ENCODE measurements at regions not wholly inside any gene's neighbourhood (a gene's known extent, or its start where the extent isn't known, plus 50 kb on each side); places are given as distances from the start of the nearest gene placed in this dataset.

DNA sequence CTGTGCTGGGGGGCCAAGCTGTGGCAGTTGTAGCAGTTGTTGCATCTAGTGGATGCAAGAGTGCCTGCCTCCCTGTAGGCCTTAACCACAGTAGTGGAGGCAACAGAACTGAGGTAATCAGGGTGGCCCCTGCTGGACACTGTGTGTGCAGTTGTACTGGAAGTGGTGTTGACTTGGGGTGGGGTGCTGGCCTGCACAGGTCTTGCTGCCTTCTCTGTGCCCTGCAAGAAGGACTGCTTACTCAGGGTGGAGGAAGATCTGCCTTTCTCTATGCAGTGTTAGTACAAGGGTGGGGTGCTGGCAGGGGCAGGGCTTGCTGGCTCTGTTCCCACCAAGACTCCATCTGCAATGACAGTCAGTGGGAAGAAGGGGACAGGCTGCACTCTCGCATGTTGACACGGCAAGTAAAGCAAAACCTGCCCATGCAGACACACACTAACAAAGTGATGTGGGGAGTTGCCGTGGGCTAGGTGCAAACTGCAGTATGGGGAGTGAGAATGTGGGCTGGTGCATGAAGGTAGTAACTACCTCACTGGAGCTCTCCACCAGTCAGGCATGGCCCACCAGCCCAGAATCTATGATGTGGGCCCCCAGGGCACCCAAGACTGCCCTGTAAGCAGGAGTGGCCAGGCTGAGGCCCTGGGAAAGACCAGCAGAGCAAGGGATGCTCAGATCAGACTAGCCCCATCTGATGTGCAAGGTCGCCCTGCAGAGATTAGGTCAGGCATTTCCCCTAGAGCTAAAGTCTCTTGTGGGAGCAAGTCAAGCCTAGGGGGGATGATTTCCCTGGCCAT is 594.9 kb downstream of the TECRL start:
- no peak for DNase-seq (ENCODE audit: low read depth)

DNA sequence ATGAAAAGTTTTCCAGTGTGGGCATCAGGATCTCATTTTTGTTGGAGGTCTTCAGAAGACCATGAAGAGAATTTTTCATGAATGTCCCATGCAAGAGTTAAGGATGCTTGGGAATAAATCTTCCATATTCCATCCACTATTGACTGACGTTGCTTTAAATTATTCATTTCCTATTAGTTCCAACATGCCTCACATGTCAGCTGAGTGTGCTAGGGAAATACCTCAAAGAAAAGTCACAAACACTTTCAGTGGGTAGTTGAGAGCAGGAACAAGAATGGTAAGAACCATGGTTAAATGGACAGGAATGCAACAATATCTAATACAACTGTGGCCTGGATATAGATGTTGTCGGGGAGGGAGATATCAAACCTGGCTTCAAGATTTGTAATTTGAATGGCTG is 610.1 kb downstream of the TECRL start:
- DNase-seq (ENCODE audit: low read depth) = no peak

DNA sequence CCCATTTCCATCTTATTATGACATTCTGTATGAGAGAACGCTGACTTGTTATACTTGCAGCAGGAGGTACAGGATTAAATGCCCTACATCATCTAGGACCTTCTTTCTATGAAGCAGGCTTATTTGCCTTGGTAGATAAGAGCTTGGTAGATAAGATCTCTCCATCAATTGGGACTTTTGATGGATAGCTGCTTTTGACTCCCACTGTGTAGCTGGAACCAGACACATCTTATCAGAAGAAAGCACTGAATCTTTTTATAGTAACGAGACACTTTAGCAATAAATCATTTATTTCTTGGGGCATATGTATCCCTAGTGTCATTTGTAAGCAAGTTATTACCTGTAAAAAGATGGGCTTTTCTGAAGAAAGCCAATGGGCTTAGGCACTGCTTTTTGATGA is 613.9 kb downstream of the TECRL start:
- no peak for DNase-seq (ENCODE audit: low read depth)

DNA sequence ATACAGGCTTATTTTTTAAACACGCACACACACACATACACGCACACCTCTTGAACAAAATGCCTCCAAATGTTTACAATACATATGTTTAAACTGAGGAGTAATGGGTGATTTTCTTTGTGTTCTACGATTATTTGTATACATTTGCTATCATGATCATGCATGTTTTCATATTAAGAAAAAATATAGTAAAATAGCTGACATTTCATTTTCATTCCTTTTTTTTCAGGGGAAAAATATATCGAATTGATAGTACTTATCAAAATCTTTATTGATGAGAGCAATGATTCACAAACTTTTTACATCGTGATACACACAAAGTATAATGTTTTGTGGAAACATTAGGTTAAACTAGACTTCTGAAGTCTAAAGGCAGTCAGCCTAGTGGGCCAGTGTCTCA is 618.9 kb downstream of the TECRL start:
- no peak for DNase-seq (ENCODE audit: low read depth)

DNA sequence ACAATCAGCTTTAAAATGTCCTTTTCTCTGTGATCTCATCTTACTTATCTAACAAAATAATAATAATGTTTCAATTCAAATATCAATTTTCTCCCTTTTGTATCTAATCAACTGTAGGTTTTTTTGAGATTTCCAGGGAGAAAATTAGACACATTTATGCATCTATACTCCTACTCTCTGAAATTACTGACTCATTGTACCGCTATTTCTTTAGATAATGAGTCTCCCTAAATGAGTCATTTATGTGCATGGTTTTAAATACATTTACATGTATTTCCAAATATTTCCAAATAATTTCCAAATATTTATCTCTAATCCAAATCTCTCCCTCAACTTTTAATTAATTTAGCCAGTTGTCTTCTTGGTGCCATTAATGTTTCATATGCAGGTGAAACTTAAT is 621.0 kb downstream of the TECRL start:
- DNase-seq (ENCODE audit: low read depth) = no peak

DNA sequence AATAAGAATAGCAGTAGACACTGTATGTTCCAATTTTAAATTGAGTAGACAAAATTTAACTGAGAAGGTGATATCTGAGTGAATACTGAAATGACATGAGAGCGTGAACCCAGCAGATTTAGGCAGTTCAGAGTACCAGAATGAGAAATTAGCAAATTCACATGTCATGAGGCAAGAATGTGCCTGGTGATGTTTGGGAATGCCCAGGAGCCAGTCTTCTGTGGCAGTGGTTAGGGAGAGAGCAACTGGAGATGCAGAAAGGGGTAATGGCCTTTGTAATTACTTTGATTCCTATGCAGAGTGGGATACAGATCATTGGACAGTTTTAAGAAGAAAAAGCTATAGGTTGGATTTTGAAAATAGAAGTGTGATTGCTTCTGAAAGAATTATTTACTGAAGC is 621.9 kb downstream of the TECRL start:
- no peak for DNase-seq (ENCODE audit: low read depth)

DNA sequence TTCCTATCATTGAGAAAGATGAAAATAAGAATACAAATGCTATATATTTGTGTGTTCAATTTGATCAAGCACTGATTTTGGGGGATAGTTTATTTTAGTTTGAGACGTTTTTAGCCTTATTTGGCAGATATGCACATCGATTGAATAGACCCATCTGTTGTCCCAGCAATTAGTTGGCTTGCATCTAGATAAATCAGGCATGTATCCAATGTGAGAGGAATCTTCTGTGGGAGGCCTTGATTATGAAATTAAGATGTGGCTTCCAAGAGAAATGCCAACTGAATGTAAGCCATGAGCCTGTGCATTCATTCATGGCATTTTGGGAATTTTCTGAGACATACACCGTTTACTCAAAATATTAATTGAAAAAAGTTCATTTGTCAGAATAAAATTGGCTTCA is 623.1 kb downstream of the TECRL start:
- DNase-seq (ENCODE audit: low read depth) = no peak

DNA sequence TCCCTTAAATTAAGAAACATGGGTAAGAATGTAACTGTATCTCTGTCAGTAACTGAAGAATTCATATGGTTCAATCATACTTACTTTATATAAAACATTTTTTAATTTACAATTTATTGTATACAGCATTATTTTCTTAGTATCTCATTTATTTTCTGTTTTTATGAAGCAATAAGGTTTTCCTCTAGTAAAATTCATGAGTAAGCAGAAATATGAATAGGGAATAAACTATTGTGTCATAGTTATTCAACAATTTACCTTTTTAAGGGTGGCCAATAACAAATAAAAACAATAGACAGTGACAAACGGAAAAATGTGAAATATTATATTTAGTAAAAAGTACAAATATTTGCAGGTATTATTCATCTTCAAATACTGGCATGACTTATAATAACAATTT is 624.4 kb downstream of the TECRL start:
- DNase-seq (ENCODE audit: low read depth) = no peak

DNA sequence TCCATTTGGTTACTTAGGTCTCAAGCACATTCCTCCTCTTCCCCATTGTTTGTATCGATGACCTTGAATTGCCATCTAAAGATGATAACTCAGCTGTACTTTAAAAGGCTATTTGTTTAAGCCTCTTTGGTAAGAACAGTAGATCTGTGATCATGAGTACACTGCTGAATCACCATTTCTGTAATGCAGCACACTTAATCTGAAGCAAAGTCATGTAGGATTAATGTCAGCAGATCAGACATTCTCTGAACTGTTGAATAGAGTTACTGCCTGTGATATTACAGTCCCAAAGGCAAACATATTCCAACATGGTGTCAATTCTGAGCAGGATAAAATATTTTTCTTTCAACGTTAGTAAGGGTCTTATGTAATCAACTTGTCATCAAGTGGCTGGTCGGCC is 631.6 kb downstream of the TECRL start:
- no peak for DNase-seq (ENCODE audit: low read depth)

DNA sequence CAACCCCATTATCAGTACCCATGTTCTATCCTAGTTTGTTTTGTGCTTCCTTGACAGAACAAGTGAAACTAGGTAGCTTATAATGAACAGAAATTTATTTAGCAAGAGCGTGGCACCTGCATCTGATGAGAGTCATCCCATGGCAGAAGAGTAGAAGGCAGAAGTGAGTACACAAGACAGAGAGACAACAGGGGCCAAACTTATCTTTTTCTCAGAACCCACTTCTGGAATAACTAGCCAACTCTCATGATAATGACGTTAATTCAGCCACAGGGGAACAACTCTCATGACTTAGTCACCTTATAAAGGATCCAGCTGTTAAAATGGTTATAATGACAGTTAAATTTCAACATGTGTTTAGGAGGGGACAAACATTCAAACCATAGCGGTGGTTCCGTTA is 644.9 kb downstream of the TECRL start:
- no peak for DNase-seq (ENCODE audit: low read depth)

DNA sequence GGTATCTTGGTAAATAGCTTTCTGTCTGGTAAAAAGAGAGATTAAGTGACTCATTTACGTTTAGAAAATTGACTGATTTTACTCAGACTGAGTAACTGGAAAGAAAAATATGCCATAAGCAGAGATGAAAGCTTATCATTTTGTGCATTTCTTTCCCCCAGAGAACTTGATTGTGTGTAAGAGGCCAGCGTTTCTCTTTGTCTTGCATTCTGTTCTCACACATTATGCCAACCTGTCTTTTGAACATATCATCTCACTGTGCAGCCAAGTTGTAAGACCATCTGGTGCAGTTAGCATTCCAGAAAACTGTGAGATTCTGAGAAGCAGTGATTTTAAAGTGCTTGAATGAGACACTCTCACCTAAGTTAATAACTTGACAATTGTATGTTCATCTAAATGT is 651.3 kb downstream of the TECRL start:
- no peak for DNase-seq (ENCODE audit: low read depth)

DNA sequence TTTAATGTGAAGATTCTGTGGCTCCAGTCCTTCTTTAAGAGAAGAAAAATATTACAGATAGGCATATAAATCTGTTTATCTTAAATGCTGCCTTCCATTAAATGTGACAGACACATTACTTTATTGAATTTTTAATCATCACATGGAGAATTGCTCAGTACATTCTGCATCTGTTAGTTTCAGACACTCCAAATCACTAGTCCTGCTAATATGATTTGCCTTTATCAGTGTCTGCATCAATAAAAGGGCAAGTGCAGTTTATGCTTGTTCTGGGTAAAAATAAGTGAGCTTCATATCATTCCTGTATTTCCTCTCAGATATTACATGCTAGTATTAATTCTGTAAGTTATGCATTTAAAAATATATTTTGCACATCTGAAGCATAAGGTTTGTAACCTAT is 666.4 kb downstream of the TECRL start:
- DNase-seq (ENCODE audit: low read depth) = no peak

DNA sequence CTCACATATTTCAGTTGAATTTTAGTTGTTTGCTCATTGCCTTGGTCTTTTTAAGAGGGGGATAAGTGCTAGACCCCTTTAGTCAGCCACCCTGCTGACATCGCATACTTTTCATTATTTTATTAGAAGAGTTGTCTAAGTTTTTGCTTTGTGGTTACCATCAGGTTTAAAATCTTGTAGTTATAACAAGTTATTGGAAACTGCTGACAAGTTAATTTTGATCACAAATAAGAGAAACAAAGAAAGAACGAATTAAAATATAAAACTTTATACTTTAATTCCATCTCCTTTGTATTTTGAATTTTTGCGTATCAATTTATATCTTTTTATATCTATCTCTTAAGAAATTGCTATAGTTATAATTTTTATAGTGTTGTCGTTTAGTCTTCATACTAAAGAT is 679.7 kb downstream of the TECRL start:
- no peak for DNase-seq (ENCODE audit: low read depth)

DNA sequence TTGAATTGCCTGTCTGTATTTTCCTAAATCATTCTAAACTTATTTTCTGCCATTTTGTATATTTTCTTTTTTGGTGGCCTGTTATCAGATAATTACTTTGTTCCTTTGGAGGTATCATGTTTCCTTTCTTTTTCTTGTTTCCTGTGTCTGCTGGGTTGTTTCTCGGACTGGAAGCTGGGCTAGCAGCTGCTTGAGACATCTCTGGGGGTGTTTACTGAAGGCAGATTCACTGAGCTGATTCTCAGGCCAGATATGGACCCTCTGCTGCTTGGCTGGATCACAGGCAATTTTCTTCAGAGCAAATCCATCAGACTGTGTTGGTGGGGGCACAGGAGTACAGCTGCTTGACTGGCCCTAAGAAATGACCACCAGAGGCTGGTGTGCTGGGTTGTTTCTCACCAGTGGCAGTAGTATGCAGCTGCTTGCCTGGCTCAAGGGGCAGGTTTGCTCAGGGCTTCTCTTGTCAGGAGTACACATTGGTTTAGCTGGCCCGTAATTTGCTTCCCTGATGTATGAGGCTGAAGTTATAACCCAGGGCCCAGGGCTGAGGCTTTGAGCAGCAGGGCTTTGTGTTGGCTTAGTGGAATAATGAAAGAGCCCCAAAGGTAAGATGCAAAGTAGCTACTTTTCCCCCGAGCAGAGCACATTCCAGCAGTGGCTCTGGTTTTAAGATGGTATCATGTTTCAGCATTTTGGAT is 680.6 kb downstream of the TECRL start:
- DNase-seq (ENCODE audit: low read depth) = no peak

DNA sequence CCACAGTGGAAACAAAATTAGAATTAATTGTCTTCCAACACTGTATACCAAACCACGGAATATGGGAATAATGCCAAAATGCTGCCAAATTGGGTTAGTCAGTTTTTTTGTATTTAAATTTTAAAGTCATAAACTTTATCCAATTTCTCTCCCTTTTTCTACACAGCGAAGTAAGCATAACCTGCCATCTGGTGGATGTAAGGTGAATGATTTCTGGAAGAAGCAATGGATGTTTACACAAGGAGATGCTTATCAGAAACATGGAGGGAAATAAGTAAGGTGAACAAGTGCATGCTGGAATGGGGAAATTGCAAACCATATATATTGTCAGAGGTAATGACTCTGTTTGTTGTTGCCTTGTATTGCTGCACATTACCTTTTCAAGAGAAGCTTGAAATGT is 691.9 kb downstream of the TECRL start:
- no peak for DNase-seq (ENCODE audit: low read depth)

DNA sequence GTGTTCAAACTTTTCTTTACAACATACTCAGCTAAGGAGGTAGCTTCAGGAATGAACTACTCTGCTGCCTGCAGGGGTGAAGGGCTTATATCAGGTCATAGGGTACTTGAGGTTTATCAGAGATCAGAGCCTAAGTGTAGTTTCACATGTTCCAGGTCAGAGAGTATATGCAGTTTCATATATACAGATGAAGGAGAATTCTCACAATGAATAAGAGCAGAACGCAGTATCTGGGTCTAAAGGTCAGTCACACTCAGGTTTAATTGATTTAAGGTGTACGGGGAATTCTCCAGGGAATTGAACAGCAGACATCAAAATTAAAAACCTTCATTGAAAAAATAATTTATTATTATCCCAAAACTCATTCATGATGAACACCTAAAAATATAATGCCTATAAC is 700.6 kb downstream of the TECRL start:
- DNase-seq (ENCODE audit: low read depth) = no peak

DNA sequence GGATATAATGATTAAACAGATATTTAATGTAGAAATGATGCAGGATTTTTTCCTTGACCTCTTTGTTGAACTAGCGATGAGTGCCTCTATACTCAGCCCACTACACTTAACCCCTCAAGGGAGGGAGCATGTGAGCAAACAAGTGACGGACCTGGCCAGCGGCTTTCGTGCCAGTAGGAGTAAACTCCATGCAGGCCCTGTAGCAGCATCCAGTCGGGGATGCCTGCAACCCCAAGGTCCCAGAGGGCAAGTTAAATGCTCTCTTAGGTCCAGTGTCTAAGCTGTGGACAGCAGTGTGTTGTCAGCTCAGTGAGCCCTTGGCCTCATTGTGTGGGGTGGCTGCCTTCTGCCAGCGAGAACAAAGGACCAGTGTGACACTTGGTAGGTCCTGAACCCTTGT is 708.7 kb downstream of the TECRL start:
- no peak for DNase-seq (ENCODE audit: low read depth)

DNA sequence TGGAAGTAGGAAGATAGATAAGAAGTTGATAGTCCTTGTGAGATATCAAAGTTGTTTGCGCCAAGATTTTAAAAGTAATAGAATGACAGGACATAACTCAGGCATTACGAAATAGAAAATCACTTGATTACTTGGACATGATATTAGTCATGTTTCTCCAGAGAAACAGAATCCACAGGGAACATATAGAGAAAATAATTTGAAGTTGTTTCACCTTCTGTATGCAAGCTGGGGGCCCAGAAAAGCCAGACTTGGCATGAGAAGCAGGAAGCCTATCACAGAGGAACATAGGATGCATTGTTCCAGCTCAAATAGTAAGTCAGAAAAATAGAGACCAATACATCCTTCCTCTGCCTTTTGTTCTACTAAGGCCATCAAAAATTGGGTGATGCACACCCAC is 715.9 kb downstream of the TECRL start:
- DNase-seq (ENCODE audit: low read depth) = no peak

DNA sequence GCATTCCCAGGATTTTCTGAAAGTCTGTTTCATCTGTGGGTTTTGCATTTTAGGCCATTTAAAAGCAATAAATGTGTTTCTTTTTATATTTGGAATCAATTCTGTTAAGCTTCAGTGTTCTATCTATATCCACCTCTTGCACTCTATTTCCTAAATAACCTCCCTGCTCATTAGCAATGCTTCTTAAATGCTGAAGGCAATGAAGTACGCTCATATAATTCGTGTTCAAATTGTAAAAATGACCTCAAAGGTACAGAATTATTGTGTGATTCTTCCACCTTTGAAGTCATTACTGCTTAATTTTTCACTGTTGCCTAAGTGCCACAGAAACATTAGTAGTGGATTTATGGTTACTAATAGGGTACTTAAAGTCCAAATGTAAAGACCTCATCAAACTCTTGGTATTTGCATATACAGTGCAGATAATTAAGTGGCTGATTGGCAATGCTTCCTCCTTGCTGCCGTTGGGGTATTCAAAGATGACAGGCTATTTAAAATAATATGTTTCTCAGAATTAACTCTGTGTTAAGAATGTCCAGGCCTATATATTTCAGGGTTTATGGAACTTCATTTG is 730.8 kb downstream of the TECRL start:
- no peak for DNase-seq (ENCODE audit: low read depth)

DNA sequence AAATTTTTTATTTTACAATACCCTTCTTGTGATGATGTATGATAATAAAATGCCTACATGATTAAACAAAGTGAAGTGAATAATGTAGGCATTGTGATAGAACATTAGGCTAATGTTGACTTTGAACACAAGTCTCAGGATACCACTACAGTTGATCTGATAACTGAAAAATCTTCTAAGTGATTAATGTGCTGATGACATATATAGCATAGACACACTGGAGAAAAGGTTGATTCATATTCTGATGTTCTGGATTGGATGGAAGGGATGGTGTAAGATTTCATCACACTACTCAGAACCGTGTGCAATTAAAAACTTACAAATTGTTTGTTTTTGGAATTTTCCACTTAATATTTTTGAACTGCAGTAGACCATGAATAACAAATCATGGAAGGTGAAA is 738.5 kb downstream of the TECRL start:
- DNase-seq (ENCODE audit: low read depth) = no peak

DNA sequence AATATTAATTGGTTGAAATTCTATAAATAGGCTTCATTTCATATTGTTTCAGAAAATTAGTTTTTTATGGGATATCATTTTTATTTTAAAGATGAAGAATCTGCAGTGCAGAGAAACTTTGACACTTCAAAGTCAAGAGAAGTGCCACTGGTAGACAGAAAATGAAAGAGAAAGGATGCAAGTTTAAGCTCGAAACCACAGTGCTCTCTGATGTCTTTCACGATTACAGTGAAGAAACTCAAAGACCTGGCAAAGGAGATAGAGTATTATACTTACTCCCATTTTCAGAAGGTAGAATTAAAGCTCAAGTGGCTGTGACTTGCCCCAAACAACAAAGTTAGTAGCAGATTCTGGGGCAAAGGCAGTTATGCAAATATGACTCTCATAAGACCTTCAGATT is 745.4 kb downstream of the TECRL start:
- DNase-seq (ENCODE audit: low read depth) = no peak

DNA sequence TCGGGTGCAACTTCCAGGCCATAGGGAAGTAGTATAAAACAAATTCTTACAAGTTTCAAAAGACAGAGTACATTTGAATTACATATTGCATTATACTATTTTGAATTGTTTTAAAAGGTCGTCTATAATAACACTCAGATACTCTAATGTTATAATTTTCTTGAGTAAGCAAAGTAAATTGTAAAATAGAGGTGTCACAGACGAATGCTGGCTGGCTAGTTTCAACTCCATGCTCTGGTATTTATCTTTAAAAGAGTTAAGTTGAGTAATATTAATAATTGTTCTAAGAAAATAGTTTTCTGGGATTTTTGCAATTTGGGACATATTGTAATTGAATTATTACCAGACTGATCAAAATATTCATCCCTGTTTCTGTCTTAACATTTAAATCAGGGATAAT is 764.9 kb downstream of the TECRL start:
- no peak for DNase-seq (ENCODE audit: low read depth)

DNA sequence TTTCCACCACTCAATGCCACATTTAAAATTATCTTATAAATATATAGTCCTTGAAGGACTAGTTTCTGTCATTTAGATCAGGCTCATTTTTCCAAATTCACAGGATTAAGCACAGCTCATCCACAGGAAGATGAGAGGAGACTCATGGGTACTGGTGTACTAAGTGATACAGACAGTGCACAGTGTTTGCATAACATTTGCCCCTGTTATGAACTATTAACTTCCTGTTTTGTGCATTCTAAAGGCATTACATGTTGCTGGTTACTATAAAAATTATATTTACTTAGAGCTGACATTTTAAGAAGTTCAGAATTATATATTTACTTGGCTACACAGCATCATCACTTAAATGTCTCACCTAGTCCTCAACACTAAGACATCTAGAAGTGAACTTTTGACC is 772.0 kb downstream of the TECRL start:
- DNase-seq (ENCODE audit: low read depth) = no peak

DNA sequence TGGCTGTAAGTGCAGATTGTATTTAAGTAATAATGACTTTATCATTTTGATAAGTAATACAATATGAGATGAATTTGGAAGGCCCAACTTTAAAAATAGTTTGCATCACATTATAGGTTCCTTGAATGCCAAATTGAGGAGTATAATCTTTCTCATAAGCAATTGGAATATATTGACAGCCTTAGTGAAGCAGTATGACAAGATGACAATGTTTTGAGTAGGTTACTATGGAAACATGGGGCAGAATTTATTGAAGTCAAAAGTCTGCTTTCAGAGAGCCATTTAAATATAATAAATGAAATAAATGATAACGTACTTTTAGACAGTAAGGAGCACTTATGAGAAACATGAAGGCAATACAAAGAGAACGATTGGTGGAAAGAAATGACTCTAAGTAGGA is 776.4 kb downstream of the TECRL start:
- DNase-seq (ENCODE audit: low read depth) = no peak
